HFF-Myc (cell line): ENCODE measurements at regions not wholly inside any gene's neighbourhood (a gene's known extent, or its start where the extent isn't known, plus 50 kb on each side); places are given as distances from the start of the nearest gene placed in this dataset.

Experiments used
- DNase-seq: peaks from one replicate; pipeline ENCODE4 v3.0.0-alpha.2; 2011; ENCODE audit warnings: low read depth; ENCODE audit errors: extremely low read depth
- H3K4me3 ChIP-seq: replicated peaks from 2 replicates; pipeline ENCODE4 v1.5.1; 2011; ENCODE audit warnings: low read depth, mild to moderate bottlenecking, control low read depth, low read length
- CTCF ChIP-seq: IDR thresholded peaks from 2 replicates; pipeline ENCODE4 v1.5.1; 2012; ENCODE audit warnings: mild to moderate bottlenecking, low read depth, low read length, control low read depth; ENCODE audit errors: missing control alignments

- H3K4me3 ChIP-seq, result no peak overlapping the region
- no peak for DNase-seq
- TF ChIP-seq CTCF, result no peak
Observed at GRCh38 chr1:10904396-10905358, 107.8 kb upstream of the TARDBP start.

GRCh38 chr1:10905841-10906655, 106.4 kb upstream of the TARDBP start:
- TF ChIP-seq CTCF, result no peak
- no peak for DNase-seq
- H3K4me3 ChIP-seq, result no peak overlapping the region

- TF ChIP-seq CTCF, result no peak
- DNase-seq, result no peak
- H3K4me3 ChIP-seq, result no peak overlapping the region
Observed at GRCh38 chr1:10906866-10907519, 105.5 kb upstream of the TARDBP start.

GRCh38 chr1:10908266-10908665, 104.2 kb upstream of the TARDBP start:
- no peak for TF ChIP-seq CTCF
- DNase-seq, result no peak
- no peak overlapping the region for H3K4me3 ChIP-seq

GRCh38 chr1:10909697-10910680, 102.5 kb upstream of the TARDBP start:
- DNase-seq, result no peak
- TF ChIP-seq CTCF, result peak; percentile 52
- no peak overlapping the region for H3K4me3 ChIP-seq
